DMS153 treated with DMSO at 0.1 percent for 48 hours (cell line): ENCODE measurements at regions not wholly inside any gene's neighbourhood (a gene's known extent, or its start where the extent isn't known, plus 50 kb on each side); places are given as distances from the start of the nearest gene placed in this dataset.

ENCODE experiments used
- DNase-seq: peaks from one replicate; lab custom pipeline; 2025; ENCODE audit not compliant: unreplicated experiment; lab: John Stamatoyannopoulos, UW

DNA sequence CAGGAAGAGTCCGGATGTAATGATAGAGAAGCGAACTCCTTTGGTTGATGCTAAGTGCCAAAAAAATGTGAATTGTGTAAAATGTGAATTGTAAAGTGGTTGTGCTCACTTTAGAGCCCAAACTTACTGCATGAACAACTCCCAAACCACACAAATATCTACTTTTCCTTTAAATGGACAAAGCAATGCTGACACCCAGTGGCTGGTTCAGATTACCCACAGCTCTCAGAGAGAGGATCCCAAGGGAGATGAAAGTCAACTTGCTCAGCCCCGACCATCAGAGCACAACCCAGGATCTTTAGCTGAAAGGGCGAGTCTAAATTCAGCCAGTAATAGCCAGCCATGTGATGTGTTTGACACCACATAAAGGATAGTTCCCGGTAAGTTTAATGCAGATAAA is 133.7 kb downstream of the NMUR2 start:
- peak; percentile 9 for DNase-seq

DNA sequence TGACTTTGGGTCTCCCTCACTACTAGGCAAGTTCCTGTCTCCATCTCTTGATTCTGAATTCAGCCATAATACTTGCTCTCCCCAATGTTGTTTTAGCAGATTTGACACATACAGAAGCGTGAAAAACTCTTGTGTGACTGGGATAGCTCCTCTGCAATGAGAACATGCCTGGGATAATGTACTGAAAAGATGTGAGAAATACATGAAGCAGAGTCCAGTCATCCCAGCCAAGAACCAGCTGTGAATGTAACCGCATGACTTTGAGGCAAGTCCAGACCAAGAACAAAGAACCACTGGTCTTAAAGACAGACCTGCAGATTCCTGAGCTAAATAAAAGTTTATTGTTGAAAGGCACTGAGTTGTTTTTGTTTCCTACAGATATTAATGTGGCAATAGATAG is 135.0 kb downstream of the NMUR2 start:
- no peak for DNase-seq

DNA sequence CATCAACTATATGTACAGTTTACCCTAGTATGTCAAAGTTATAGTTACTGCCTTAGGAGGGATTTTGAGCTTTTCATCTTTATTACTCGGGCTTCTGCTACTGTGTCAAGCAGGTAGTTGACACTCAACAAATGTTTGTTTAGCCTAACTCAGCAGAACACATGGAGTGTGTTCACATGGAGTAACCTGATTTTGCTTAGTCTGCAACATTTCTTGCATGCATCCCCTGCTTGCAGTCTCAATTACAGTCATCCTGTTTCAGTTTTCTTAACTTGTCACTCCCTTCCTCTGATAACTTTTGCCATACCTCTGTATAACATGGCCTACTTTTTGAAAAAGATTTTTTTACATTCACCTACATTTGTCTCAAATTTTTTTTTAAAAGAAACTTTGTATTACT is 135.5 kb downstream of the NMUR2 start:
- no peak for DNase-seq

DNA sequence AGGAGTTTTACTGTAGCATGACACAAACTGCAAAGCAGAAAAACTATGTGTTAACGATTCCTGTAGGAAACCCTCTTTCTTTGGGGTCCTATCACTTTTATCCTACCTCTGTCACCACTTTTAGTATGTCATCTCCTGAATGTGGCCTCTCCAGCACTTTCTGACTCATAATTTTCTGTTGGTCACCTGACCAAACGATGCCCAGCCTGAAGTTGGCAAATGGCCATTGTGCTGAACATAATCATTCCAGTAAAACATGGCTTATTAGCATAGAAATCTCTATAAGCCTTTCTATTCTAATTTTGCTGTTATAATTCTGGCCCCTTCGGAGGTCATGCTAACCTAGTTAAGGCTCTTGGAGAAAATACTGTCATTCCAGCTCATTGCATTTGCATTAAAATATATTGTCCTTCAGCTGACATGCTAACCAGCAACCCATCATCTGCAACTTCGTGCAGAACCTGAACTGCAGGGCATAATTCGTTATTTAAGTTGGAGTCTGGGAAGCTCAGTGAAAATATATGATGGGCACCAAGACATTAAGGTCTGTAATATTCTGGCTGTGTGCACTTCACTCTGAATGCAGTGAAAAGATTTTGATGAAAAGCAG is 140.3 kb downstream of the NMUR2 start:
- DNase-seq = no peak

DNA sequence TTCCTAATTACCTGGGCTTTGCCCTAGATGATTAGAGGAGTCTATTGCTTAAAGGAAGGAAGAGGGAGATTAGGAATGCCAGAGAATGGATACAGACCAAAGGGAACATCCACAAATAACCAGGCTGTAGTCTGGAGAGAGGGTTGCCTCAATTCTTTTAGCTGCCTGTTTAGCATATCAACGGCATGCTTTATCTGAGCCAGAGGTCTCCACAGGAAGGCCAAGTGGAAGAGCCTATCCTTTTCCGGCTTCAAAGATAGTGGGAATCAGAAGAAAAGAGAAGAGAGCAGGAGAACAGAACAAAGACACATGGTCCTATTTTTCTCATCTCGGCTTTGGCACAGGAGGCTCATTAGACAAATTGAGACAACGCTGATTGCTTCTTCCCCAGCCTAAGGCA is 142.4 kb downstream of the NMUR2 start:
- no peak for DNase-seq

DNA sequence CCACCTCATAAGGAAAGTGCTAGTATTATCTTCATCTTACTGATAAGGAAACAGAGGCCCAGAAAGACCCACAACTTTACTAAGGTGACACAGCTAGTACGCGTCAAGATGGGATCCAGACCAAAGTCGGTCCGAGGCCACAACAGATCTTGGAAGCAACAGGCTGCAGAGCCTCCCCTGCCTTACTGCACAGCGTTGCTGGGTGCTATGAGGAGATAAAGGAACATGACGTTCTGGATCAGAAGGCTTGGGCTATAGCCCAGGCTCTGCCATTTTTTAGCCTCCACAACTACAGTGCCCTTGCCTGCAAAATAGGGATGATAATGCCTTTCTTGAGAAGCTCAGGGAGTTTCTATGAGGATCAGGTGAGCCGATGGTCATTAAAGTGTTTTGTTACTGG is 144.1 kb downstream of the NMUR2 start:
- DNase-seq = no peak

DNA sequence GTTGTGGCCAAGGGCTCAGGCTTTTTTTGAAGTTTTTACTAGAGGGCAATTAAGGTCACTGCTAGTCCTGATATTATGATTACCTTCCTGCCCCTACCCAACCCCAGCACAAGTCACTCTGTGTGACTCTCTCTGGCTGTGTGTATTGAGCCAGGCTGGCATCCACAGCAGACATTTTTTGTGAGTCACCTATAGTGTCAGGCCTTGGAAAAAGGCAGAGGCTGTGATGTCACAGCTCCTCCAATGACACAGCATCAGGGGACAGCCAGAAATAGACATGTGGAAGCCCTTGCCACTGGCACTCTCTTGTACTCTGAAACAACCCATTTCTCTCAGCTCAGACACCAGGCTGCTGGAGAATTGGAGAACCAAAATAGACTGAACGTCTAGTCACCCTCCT is 145.4 kb downstream of the NMUR2 start:
- no peak for DNase-seq

DNA sequence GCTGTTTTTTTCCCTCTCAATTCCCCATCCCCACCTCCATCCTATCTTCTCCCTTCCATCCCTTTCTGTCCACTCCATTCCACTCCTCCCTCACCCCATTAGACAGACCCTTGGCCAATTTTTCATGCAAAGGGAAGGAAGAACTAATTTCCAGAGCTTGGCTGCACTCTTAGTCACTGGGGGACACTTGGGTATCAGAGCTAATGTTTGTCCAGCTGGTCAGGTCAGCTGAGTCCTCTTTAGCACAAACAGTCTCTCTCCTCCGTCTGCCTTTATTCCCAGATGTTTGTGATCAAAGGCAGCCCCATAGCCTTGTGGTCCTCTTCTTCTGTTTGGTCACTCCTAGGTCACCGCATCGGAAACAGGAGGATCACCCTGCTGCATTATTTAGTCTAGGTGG is 148.5 kb downstream of the NMUR2 start:
- no peak for DNase-seq

DNA sequence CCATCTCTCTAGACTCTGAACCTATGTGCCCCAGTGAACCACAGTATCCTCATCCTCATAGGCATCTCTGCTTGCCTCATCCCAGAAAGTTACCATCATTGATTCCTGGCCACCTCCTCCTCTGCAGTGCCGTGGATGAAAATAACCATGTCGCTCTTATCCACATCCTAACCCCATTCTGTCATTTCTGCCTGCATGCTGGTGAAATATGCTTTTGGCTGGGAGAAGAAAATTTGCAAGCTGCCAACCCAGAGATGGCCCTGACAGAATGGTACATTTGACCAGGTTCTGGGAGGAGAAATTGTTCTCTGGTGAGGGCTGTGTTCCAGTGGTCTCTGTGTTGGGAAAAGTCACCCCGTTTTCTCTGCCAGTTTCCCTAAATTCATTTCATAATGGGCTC is 149.7 kb downstream of the NMUR2 start:
- no peak for DNase-seq

DNA sequence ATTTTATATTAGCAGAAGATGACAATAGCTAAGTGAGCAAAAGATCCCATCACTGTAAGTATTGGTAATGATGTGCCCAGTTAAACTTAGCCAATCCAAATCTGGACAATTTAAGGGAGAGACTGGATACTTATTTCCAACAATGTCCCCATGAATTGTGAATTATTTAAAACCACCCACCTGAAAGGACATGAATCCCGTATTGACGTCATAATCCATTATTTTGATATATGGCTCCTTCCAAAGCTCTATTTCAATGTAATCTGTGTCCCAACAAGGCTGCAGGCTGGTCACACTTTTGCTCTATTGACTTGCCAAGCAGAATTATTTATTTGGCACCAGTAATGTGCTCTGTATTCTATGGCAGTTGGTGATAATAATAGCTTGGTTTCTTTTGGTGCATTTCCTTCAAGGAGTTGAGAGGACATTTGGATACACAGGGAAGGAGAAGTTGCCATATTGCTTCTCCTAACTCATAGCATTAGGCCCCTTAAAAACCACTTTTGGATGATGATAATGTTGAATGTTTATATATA is 157.2 kb downstream of the NMUR2 start:
- no peak for DNase-seq

DNA sequence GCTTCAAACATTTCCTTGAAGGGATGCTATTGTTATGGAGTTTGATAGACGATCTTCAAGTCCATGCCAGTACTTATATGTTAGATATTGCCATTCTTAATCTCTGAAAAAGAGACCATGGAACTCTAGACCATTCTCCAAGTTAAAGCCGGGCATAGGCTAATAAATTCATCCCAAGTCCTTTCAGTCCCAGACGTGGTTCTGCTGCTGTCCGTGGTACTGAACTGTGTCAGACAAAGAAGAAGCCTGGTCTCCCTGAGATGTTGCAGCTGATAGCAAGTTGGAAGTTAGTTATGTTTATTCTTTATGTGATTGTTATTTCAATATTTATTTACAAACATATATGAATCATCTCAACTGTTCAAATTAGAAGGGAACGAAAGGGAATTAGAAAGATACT is 158.7 kb downstream of the NMUR2 start:
- DNase-seq = no peak

DNA sequence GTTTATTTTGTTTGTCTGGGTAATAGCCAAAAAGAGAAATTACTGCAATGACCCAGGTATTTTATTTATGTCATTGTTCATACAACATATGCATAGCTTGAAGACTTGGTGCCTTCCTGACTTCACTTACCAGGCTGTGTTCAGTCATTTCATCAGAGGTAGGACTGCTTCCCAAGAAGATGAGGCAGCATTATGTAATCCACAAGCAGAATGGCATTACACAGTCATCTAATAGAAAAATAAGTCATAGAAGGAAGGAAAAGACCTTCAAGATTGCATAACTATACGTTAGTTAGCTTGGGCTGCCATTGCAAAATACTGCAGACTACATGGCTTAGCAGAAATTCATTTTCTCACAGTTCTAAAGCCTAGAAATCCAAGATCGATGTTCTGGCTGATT is 167.5 kb downstream of the NMUR2 start:
- DNase-seq = no peak

DNA sequence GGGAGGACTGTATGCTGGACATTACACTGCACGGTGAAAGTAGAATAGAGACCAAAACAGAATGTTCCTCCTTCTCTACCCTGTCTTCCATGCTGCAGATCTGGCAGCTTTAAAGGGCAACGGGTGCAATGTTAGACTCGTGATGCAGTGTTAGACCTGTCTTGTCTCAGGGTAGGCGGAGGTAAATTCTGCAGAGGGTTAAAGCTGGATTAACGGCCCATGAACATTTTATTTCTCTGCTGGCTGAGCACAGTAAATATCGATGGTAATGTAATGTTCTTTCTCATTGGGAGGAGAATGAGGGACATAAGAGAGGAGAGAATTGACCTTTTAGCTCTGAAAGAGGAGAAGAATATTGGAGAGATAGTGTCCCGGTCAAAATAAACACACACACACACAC is 178.9 kb downstream of the NMUR2 start:
- no peak for DNase-seq

DNA sequence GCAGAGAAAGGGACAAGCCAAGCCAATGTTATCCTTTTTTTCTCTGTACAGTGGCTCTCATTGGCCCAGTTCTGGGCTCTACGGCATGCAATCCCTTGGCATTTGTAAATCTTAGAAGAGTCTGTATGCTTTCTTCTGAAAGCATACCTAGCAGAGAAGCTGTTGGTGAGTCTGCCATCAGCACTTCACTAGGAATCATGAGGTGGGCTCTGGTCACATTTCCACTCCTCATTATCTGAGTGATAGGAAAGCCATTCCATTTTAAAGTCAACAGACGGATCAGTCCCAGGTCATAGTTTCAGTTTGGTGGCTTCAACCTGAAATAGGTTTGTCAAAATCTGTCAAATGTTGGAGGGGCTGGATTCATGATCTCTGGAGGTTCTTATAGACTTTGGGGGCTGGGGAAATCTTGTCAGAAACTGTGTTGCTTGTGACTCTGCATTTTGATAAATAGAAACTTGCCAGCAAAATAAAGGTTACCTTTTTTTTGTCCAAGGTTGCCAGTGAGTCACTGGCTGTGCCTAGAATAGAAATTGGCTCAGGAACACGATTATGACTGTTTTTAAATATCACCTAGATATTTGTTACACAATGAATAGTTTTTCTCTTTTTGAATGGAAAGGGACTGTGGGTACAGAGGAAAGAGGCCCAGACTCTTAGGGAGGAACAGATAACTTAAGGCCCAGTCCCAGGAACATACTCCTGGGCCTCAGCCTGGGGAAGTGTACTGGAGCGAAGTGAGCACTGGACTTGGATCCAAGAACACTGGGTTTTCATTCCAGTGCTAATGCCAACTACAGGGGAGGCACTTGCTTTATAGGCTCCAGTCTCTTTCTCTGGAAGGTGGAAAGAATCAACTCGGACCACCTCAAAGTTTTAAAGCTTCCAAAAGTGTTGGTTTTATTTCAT is 183.1 kb downstream of the NMUR2 start:
- no peak for DNase-seq

DNA sequence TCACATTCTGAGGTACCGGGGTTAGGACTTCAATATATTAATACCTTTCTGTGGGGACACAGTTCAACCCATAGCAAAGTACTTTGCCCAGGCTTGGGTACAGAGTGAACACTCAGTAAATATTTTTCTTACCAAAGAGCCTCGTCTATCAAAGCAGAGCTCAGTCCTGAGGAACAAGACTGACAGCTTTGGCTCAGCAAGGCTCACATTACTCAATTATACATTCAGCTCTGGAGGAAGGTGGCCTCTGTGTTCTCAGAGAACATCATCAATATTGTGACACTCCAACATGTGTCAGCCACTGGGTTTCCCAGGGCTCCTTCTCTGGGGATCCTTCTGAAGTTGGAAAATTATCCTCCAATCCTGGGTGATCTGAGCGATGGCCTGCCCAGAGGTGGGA is 186.4 kb downstream of the NMUR2 start:
- DNase-seq = no peak

DNA sequence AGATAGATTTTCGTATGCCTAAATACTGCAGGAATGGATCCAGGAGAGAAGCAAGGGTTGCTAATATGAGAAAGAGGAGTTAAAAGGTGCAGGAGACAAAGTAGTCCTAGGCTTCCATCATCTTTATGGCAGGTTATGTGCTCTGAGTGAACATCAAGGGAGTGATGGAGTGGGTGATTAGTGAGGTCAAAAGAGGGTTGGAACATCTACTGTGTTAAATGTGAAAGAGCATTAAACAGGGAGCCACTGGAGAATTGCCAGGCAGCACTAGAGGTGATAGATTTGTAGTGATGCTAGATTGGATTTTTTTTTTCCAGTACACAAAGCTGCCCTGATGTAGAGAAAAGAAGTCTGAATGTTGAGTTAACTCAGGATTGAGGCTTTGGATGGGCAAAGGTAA is 199.3 kb downstream of the NMUR2 start:
- DNase-seq = no peak

DNA sequence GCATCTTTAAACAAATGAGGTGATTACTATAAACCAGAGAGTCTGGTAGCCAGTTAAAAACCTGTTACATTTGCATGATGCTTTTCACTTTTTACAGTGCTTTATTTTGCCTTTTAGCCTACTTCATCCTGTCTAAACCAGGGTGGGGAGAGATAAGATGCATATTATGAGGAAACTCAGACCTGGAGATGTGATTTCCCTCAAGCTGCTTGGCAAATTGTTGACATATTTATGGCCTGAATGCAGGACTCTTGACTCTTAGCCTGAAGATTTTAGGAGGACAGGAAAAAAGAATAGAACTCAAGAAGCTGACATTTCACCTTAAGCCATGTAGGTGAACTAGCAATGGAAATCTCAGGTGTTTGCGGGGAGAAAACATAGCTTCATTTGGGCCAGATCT is 202.8 kb downstream of the NMUR2 start:
- DNase-seq = no peak

DNA sequence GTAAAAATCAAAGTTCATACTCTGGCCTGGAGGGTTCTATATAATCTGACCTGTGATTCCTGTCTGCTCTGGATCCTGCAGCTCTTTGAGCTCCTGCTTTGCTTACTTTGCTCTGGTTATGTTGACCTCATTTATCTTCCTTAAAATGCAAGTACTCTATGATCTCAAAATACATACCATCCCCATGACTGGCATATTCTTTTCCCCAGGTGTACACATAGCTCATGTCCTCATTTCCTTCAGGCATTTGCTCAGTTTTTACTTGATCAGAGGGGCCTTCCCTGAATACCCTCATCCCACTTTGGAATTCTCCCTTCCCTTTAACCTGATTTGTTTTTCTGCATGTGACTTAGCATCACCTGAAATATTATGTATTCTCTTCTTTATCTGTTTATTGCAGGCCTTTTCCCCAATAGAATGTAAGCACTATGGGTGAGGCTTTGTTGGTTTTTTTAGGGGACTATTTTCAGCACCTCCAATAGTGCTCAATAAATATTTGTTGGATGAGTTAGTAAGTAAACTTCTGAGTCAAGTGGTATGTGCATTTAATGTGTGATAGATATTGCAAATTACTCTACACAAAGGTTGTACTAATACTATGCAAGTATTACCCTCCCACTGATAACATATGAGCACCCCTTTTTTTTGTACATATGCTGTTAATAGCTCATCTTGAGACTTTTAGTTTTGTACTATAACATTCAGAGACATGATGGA is 211.5 kb downstream of the NMUR2 start:
- no peak for DNase-seq

DNA sequence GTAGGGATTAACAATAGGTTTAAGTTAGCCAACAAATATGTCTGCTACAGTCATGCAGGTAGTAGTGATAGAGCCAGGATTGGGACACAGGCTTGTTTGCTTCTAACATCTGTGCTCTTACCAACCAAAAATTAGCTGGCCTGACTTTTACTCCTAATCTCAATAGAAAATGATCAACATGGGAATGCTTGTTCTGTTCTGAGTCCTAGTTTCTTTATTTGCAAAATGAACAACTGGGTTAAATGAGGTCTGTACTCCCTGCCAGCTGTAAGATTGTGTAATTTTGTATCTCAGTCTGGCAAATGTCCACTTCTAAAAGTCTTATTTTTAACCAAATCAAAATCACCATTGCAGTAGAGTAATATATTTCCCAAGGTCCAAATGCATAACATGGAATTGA is 216.8 kb downstream of the NMUR2 start:
- DNase-seq = no peak

DNA sequence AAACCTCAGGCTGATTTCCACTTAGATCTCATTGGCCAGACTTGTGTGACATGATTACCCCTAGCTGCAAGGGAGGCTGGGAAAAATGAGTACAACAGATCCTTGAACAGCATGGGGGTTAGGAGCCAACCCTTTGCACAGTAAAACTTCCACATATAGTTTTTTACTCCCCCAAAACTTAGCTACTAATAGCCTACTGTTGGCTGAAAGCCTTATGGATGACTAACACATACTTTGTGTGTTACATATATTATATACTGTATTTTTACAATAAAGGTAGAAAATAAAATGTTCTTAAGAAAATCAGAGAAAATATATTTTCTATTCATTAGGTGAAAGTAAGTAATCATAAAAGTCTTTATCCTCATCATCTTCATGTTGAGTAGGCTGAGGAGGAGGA is 217.4 kb downstream of the NMUR2 start:
- no peak for DNase-seq

DNA sequence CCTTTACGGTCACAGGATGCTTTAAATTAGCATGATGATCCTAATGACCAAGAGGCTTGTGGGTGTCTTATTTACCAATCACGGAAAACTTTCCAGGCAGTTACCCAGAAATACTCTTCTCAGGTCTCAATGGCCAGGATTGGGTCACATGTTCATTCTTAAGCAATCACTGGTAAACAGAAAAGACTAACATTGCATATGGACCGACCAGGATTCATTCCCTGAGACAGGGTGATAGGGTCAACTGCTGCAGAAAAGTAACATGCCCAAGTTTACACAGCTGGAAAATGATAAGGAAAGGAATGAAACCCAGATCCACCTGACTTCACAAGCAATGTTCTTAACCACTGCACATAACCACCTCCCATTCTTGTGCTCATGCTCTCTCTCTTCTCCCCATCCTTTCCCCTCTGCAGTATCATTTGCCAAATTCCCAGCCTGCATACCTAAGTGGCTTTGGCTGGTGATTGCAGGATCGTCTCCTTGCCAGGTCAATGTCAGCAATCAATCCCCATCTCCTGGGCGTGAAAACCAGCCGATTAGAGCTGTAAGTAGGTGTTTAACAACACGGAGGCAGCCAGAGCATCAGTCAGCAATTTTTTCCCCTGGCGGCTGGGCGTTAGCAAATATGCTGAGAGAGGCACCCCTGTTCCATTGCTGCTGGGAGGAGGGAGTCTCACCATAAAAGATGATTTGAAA is 219.4 kb downstream of the NMUR2 start:
- no peak for DNase-seq
